ENCODE measurements at regions not wholly inside any gene's neighbourhood (a gene's known extent, or its start where the extent isn't known, plus 50 kb on each side); places are given as distances from the start of the nearest gene placed in this dataset.

DNA sequence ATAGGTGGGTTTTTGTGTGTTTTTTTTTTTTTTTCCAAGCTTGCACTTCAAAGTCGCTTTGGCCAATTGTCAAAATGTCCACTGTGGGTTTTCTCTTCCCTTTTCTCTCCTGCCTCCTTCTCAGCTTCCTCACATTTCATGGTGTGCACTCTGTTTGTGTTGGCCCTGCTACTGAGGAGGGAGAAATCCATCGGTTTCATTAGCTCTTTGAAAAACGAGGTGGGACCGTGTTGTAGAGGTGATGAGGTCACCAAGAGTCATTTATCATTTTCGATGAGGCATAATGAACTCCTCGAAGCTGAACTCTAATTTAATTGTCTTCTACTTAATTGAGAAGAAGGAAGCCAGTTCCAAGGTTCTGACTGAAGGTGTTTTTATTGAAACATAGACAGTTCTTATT, 174.4 kb upstream of the TOX3 start:
- TF ChIP-seq, protein P1, sequence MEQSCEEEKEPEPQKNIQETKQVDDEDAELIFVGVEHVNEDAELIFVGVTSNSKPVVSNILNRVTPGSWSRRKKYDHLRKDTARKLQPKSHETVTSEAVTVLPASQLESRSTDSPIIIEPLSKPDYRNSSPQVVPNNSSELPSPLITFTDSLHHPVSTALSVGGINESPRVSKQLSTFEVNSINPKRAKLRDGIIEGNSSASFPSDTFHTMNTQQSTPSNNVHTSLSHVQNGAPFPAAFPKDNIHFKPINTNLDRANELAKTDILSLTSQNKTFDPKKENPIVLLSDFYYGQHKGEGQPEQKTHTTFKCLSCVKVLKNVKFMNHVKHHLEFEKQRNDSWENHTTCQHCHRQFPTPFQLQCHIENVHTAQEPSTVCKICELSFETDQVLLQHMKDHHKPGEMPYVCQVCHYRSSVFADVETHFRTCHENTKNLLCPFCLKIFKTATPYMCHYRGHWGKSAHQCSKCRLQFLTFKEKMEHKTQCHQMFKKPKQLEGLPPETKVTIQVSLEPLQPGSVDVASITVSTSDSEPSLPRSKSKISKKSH (CRISPR knock-in tag; IDR thresholded peaks at IDR 0.05; ENCODE audit: borderline replicate concordance): no peak
- TF ChIP-seq TAF1 (CRISPR knock-in tag; IDR thresholded peaks at IDR 0.05) (no peak), CTCF (CRISPR knock-in tag; IDR thresholded peaks at IDR 0.05) (no peak), ZNF362 (CRISPR knock-in tag; IDR thresholded peaks at IDR 0.05; ENCODE audit: borderline replicate concordance) (no peak), HMG20A (CRISPR knock-in tag; IDR thresholded peaks at IDR 0.05; ENCODE audit: borderline replicate concordance) (no peak), TMF1 (CRISPR knock-in tag; IDR thresholded peaks at IDR 0.05; ENCODE audit: low read depth) (no peak), POLR2A (IDR thresholded peaks at IDR 0.05; ENCODE audit: insufficient read depth in 1 of 2, low read depth in 2 of 2, low read length in 2 of 2) (no peak), DPF2 (CRISPR knock-in tag; IDR thresholded peaks at IDR 0.05; ENCODE audit: borderline replicate concordance, low read depth) (no peak), ZNF704 (CRISPR knock-in tag; IDR thresholded peaks at IDR 0.05; ENCODE audit: borderline replicate concordance) (no peak), CHD4 (IDR thresholded peaks at IDR 0.05; ENCODE audit: borderline replicate concordance, low read length) (no peak)
- TF ChIP-seq, protein P2, sequence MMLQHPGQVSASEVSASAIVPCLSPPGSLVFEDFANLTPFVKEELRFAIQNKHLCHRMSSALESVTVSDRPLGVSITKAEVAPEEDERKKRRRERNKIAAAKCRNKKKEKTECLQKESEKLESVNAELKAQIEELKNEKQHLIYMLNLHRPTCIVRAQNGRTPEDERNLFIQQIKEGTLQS (CRISPR knock-in tag; IDR thresholded peaks at IDR 0.05): no peak
